SK-N-SH (cell line): ENCODE measurements at regions not wholly inside any gene's neighbourhood (a gene's known extent, or its start where the extent isn't known, plus 50 kb on each side); places are given as distances from the start of the nearest gene placed in this dataset.

Source experiments
- CTCF ChIA-PET: fragments of 300-600, 350-600 bp; formaldehyde crosslinking; extraction: SDS; loops from one replicate; lab custom pipeline; 2021; lab: Yijun Ruan, JAX
- POLR2A ChIA-PET: fragments of 350-600 bp; sonication (Branson Sonifier 250); formaldehyde crosslinking; extraction: SDS; loops from one replicate; lab custom pipeline; 2020; ENCODE audit warnings: antibody characterized with exemption, inconsistent platforms; lab: Yijun Ruan, JAX
- DNase-seq: peaks from one replicate; pipeline ENCODE4 v3.0.0; 2012
- H2AFZ ChIP-seq: fragments of 200-600 bp; sonication (generic); 2 replicates; pipeline ENCODE4 v1.8.1; 2016; ENCODE audit warnings: antibody characterized with exemption, mild to moderate bottlenecking, low read depth
- H3F3A ChIP-seq: fragments of 200-600 bp; sonication (generic); replicated peaks from 2 replicates; pipeline ENCODE3; 2016; ENCODE audit warnings: antibody characterized with exemption, mild to moderate bottlenecking; ENCODE audit not compliant: insufficient read depth
- H3K27ac ChIP-seq, 2 experiments: fragments of 200-500 bp in 1 of 2; fragments of 200-600 bp in 1 of 2; sonication (Bioruptor generic) in 1 of 2; sonication (generic), shearing (Covaris generic) in 1 of 2; 2 replicates each; pipeline versions ENCODE4 v1.5.1 to v1.6.1; 2014 to 2016; ENCODE audit warnings: low read depth in 2 of 2, inconsistent platforms in 1 of 2, low read length in 1 of 2, mild to moderate bottlenecking in 1 of 2, mixed read lengths in 1 of 2
- H3K27me3 ChIP-seq: fragments of 200-600 bp; sonication (generic), shearing (Covaris generic); 2 replicates; pipeline ENCODE4 v1.6.1; 2016; ENCODE audit warnings: mixed run types; ENCODE audit not compliant: insufficient read depth
- H3K36me3 ChIP-seq, 2 experiments: fragments of 200-500 bp in 1 of 2; fragments of 200-600 bp in 1 of 2; sonication (Bioruptor generic) in 1 of 2; sonication (generic) in 1 of 2; replicated peaks in 1 of 2; 2 replicates each; pipeline versions ENCODE3 to v1.5.1; 2014 to 2016; ENCODE audit warnings: low read length in 1 of 2, mild to moderate bottlenecking in 1 of 2; ENCODE audit not compliant: insufficient read depth in 2 of 2, control insufficient read depth in 1 of 2
- H3K4me1 ChIP-seq, 2 experiments: fragments of 200-500 bp in 1 of 2; fragments of 200-600 bp in 1 of 2; sonication (Bioruptor generic) in 1 of 2; sonication (generic), shearing (Covaris generic) in 1 of 2; 2 replicates each; pipeline versions ENCODE4 v1.5.1 to v1.6.1; 2014 to 2016; ENCODE audit warnings: low read depth in 1 of 2, low read length in 1 of 2, mixed run types in 1 of 2; ENCODE audit not compliant: insufficient read depth in 2 of 2, control insufficient read depth in 1 of 2
- H3K4me2 ChIP-seq: fragments of 200-600 bp; sonication (generic), shearing (Covaris generic); 2 replicates; pipeline ENCODE4 v1.6.1; 2017; ENCODE audit warnings: mixed run types
- H3K4me3 ChIP-seq, 2 experiments: fragments of 200-500 bp in 1 of 2; fragments of 200-600 bp in 1 of 2; sonication (Bioruptor generic) in 1 of 2; sonication (generic), shearing (Covaris generic) in 1 of 2; 2 replicates each; pipeline versions ENCODE4 v1.5.1 to v1.8.1; 2014 to 2016; ENCODE audit warnings: low read depth in 2 of 2, inconsistent platforms in 1 of 2, low read length in 1 of 2, mild to moderate bottlenecking in 1 of 2, mixed read lengths in 1 of 2, moderate library complexity in 1 of 2
- H3K79me2 ChIP-seq: fragments of 200-600 bp; sonication (generic); 2 replicates; pipeline ENCODE4 v1.8.1; 2017; ENCODE audit warnings: mild to moderate bottlenecking; ENCODE audit not compliant: insufficient read depth
- H3K9ac ChIP-seq: fragments of 200-600 bp; sonication (generic); 2 replicates; pipeline ENCODE4 v1.6.1; 2017; ENCODE audit warnings: mixed run types
- H3K9me2 ChIP-seq: fragments of 200-600 bp; sonication (generic); 2 replicates; pipeline ENCODE4 v1.6.1; 2017; ENCODE audit warnings: mixed run types
- H3K9me3 ChIP-seq: fragments of 200-600 bp; sonication (generic); 2 replicates; pipeline ENCODE4 v1.6.1; 2017; ENCODE audit warnings: mixed run types, mild to moderate bottlenecking, moderate library complexity
- H4K20me1 ChIP-seq: fragments of 200-600 bp; sonication (generic); 2 replicates; pipeline ENCODE4 v1.6.1; 2017; ENCODE audit warnings: mild to moderate bottlenecking, mixed run types; ENCODE audit not compliant: insufficient read depth
- EP300 ChIP-seq, 2 experiments: IDR thresholded peaks; 2 replicates each; pipeline versions ENCODE4 v1.4.0 to v1.6.1; 2012; ENCODE audit warnings: borderline replicate concordance in 1 of 2, low read depth in 1 of 2, low read length in 1 of 2
- FOXJ3 ChIP-seq: sonication (generic); formaldehyde crosslinking; IDR thresholded peaks from 2 replicates; pipeline ENCODE4 v1.5.1; 2020; ENCODE audit warnings: mild to moderate bottlenecking, missing genetic modification reagents
- FOXM1 ChIP-seq: IDR thresholded peaks from 2 replicates; pipeline ENCODE4 v1.4.0; 2012; ENCODE audit warnings: low read depth, mild to moderate bottlenecking
- GATA2 ChIP-seq: sonication (generic); formaldehyde crosslinking; IDR thresholded peaks from 2 replicates; pipeline ENCODE4 v1.5.0; 2020; ENCODE audit warnings: mild to moderate bottlenecking, missing genetic modification reagents
- IRF3 ChIP-seq: fragments of 150-350 bp; IDR thresholded peaks from 2 replicates; pipeline ENCODE4 v1.6.1; 2016; ENCODE audit warnings: mild to moderate bottlenecking, low read depth, low read length
- NFIC ChIP-seq: IDR thresholded peaks from 2 replicates; pipeline ENCODE4 v1.4.0; 2012; ENCODE audit warnings: borderline replicate concordance
- NRF1 ChIP-seq: IDR thresholded peaks from 2 replicates; pipeline ENCODE4 v1.6.1; 2012; ENCODE audit warnings: low read depth, mild to moderate bottlenecking, low read length
- PBX3 ChIP-seq: IDR thresholded peaks from 2 replicates; pipeline ENCODE4; 2012
- RAD21 ChIP-seq: IDR thresholded peaks from 2 replicates; pipeline ENCODE4 v1.6.1; 2012; ENCODE audit warnings: mild to moderate bottlenecking, low read length
- RCOR1 ChIP-seq: fragments of 150-350 bp; IDR thresholded peaks from 2 replicates; pipeline ENCODE4 v1.6.1; 2017; ENCODE audit warnings: antibody characterized with exemption, low read length
- SMC3 ChIP-seq: IDR thresholded peaks from 2 replicates; pipeline ENCODE4 v1.6.1; 2012; ENCODE audit warnings: low read depth, low read length, improper control_type of control experiment
- TAF1 ChIP-seq: IDR thresholded peaks from 2 replicates; pipeline ENCODE4 v1.6.1; 2012; ENCODE audit warnings: low read depth, mild to moderate bottlenecking, low read length, moderate library complexity, borderline replicate concordance
- TEAD4 ChIP-seq: IDR thresholded peaks from 2 replicates; pipeline ENCODE4 v1.4.0; 2012; ENCODE audit warnings: mild to moderate bottlenecking, borderline replicate concordance; ENCODE audit not compliant: insufficient read depth
- YY1 ChIP-seq: IDR thresholded peaks from 2 replicates; pipeline ENCODE4 v1.4.0; 2012; ENCODE audit warnings: low read depth, mild to moderate bottlenecking
- ZBTB33 ChIP-seq: IDR thresholded peaks from 2 replicates; pipeline ENCODE4 v1.4.0; 2012; ENCODE audit warnings: low read depth, borderline replicate concordance
- WGBS: methylation state at CpG from one replicate; pipeline ENCODE4 v1.1.6; 2017; ENCODE audit warnings: low lambda C conversion rate; 5-methylcytosine and 5-hydroxymethylcytosine counted together
- TF ChIP-seq, protein P1 (sequence below): fragments of 150-350 bp; IDR thresholded peaks from 2 replicates; pipeline ENCODE4 v1.6.1; 2017; ENCODE audit warnings: antibody characterized with exemption, low read length, low read depth, borderline replicate concordance

DNA sequence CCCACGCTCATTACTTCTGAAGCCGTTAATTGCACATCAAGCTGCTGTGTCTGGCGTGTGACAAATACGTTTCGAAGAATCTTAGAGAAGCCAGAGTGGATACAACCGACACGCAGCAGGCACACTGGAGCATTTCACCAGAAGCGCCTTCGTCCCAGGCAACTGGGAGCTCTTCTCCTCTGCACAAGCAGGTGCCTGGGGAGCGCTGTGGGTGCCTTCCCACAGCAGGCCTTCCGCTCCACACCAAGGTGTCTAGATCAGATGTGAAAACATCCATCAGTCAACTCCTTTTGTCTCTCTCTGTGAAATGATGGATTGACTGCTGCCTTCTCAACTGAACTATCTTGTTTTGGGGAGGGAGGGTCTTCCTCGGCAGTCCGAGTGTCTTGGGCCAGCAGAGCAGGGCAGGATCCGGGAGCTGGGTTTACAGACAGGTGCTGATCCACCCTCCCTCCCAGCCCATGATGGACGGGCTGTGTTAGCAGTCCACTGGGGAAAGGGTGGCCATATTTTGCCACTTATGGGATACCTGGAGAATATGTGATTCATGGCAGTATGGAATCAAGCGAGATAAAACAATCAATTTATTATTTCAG is 326.3 kb downstream of the TCERG1L start:
- H3K27me3 ChIP-seq = no peaks in the 10 kb centered on the region
- no peaks in the 10 kb centered on the region for H3K36me3 ChIP-seq
- no peaks in the 10 kb centered on the region for H3K9me3 ChIP-seq
- H3K4me2 ChIP-seq = no peak overlapping the region
- TF ChIP-seq FOXM1 (no peak), RAD21 (no peak), EP300 (IDR thresholded peaks at IDR 0.05; ENCODE audit: borderline replicate concordance in 1 of 2, low read depth in 1 of 2, low read length in 1 of 2) (no peak), TEAD4 (no peak), TAF1 (no peak), GATA2 (CRISPR knock-in tag) (no peak), NRF1 (no peak), NFIC (no peak), PBX3 (no peak), FOXJ3 (CRISPR knock-in tag) (no peak), IRF3 (no peak), ZBTB33 (no peak), SMC3 (no peak), YY1 (no peak), RCOR1 (no peak)
- TF ChIP-seq, protein P1, sequence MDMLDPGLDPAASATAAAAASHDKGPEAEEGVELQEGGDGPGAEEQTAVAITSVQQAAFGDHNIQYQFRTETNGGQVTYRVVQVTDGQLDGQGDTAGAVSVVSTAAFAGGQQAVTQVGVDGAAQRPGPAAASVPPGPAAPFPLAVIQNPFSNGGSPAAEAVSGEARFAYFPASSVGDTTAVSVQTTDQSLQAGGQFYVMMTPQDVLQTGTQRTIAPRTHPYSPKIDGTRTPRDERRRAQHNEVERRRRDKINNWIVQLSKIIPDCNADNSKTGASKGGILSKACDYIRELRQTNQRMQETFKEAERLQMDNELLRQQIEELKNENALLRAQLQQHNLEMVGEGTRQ = no peak
- no peaks in the 10 kb centered on the region for H3K79me2 ChIP-seq
- ChIA-PET POLR2A (no interaction called here), CTCF (no interaction called here)
- no peak overlapping the region for H3K4me3 ChIP-seq
- H2AFZ ChIP-seq = no peak overlapping the region
- no peak overlapping the region for H3K9ac ChIP-seq
- no peaks in the 10 kb centered on the region for H3F3A ChIP-seq
- H3K27ac ChIP-seq = no peak overlapping the region
- H4K20me1 ChIP-seq = no peaks in the 10 kb centered on the region
- 34% methylated on average over 9 of the region's 16 CpGs for WGBS
- no peak for DNase-seq
- H3K9me2 ChIP-seq = no peaks in the 10 kb centered on the region
- peaks cover 0 to 8% of the 10 kb centered on the region in 2 experiments; a peak in 2 of 4 replicates for H3K4me1 ChIP-seq
